ENCODE measurements at regions not wholly inside any gene's neighbourhood (a gene's known extent, or its start where the extent isn't known, plus 50 kb on each side); places are given as distances from the start of the nearest gene placed in this dataset.

GRCh38 chr17:72501404-72502370 lies 380.9 kb downstream of the SOX9 start:
- no peak for DNase-seq (ENCODE audit: low read depth)

- DNase-seq (ENCODE audit: low read depth): no peak
Observed at GRCh38 chr17:72502371-72503341, 381.8 kb downstream of the SOX9 start.

DNA sequence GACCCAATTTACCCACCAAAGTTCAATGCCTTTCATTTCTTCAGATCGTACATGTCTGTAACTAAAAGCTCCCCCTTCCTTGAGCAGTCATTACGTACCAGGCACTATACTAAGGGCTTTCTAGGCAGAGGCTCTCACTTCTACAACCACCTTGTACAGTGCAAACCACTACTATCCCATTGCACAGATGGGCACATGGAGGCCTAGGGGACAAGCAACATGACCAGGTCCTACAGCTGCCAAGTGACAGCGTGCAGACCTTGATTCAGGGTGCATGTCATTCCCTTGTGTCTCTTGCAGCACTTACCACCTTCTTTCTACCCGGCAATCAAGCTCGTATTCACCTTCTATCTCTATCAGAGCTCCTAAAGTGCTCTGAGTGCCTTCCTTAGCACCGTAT lies 382.7 kb downstream of the SOX9 start:
- no peak for DNase-seq (ENCODE audit: low read depth)

DNA sequence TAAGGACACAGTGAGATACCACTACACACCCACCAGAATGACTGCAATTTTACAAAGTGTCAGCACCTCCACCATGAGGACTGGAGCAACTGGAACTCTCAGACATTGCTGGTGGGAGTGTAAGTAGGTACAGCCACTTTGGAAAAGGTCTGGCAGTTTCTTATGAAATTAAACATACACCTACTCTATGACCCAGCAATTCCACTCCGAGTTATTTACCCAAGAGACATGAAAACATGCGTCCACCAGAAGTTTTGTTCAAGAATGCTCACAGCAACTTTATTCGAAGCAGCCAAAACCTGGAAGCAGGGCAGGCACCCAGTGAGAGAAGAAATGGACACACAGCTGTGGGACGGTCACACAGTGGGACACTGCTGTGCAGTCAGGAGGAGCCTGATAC lies 384.0 kb downstream of the SOX9 start:
- no peak for DNase-seq (ENCODE audit: low read depth)

GRCh38 chr17:72506773-72507172 lies 386.0 kb downstream of the SOX9 start:
- no peak for DNase-seq (ENCODE audit: low read depth)

DNA sequence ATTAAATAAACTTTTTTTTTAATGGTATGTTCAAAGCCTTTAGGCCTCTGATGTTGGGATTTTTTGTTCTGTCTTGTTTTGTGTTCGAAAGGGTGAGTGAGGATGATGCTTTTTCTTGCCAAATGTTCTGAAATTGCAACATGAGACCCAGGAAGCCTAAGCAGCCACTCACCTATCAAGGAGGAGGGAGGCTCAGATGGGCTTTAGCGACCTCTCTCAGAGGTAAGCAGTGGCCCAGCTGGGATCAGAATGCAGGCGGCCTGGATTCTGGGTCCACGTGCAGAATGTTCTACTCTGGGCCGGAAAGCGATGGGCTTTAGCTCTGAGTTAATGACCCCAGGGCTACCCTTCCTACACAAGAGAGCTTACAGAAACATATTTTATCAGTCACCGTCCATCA lies 386.6 kb downstream of the SOX9 start:
- DNase-seq (ENCODE audit: low read depth): no peak

DNA sequence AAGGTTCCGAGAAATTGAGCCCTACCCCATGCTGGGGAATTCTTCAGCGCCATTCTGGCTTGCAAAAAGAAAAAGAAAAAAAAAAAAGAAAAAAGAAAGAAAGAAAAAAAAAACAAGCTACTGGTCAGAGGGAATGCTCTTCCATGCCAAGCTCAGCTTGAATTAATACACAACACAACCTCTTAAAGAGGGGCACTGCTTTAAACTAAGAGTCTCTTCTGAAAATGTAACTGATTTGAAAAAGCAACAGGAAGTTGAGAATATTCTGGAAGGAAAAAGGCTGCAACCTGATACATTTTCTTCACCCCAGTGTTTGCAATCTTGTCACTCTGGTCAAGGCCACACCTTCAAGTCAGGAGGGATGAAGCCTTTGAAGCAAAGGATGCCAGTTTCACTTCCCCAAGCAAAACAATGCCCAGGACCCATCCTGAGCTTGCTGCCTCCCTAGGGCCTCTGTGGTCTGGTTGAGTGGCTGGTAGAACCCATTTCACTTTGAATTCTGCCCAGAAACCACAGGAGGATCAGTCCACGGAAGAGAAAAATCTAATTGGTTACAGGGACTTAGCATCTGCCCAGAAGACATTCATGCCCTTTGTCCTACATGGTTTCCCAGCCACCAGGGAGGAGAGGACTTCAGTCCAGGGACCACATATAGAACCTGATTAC lies 389.7 kb downstream of the SOX9 start:
- no peak for DNase-seq (ENCODE audit: low read depth)

GRCh38 chr17:72511242-72511641 lies 390.4 kb downstream of the SOX9 start:
- no peak for DNase-seq (ENCODE audit: low read depth)

- DNase-seq (ENCODE audit: low read depth): no peak
Observed at GRCh38 chr17:72511874-72512273, 391.1 kb downstream of the SOX9 start.

DNA sequence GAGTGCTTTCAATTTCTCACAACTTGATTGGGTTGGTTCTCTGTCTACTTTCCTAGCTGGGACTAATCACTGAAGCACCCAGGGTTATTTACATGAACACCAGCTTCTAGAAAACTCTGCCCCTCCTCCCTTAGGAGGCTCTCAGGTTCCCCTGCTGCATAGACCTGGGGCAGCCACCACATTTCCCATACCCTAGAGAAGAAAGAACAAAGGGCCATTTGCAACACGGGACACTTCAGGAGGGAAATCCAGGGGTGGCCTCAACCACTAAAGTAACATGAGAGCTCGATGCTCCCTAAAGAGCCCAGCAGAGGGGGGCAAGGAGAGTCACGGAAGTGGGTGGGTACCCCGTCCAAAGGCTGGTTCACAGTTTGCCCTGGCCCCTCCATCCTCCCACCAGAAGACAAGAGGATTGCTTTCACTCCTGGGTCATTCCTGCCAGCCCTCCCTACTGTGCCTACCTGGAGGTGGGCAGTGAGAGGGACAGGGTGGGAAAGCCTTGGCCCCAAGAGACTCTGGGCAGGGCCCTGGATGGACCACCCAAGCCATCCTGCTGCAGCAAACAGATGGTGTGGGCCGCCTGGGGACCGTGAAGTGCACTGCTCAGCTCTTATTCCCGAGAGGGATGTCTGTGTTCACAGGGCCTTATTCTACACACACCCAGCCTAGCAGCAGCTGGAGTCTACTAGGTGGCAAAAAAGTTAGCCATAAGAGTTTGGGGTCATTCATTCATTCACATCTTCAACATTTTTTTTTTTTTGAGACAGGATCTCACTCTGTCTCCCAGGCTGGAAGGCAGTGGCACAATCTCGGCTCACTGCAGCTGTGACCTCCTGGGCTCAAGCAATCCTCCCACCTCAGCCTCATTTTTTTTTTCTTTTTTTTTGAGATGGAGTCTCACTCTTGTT lies 392.1 kb downstream of the SOX9 start:
- DNase-seq (ENCODE audit: low read depth): no peak

DNA sequence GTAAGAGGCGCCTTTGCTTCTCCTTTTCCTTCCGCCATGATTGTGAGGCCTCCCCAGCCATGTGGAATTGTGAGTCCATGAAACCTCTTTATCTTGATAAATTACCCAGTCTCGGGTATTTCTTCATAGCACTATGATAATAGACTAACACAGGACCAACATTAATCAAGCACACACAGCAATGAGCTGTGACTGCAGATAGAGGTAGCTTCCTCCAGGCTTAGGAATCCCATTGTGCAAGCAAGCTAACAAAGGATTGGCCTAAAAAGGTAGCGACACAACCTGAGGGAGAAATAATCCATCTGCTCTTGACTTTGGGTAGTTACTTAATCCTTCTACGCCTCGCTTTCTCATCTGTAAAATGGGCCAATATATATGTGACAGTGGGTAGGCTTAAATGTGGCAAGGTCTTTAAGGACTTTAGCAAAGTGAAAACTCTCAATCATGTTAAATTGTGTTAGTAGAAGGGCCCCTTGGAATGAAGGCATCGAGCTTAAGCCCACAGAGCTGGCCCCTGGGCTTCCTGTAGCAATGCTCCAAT lies 393.6 kb downstream of the SOX9 start:
- DNase-seq (ENCODE audit: low read depth): no peak

GRCh38 chr17:72514891-72515290 lies 394.1 kb downstream of the SOX9 start:
- no peak for DNase-seq (ENCODE audit: low read depth)

- no peak for DNase-seq (ENCODE audit: low read depth)
Observed at GRCh38 chr17:72515291-72516065, 394.7 kb downstream of the SOX9 start.

DNA sequence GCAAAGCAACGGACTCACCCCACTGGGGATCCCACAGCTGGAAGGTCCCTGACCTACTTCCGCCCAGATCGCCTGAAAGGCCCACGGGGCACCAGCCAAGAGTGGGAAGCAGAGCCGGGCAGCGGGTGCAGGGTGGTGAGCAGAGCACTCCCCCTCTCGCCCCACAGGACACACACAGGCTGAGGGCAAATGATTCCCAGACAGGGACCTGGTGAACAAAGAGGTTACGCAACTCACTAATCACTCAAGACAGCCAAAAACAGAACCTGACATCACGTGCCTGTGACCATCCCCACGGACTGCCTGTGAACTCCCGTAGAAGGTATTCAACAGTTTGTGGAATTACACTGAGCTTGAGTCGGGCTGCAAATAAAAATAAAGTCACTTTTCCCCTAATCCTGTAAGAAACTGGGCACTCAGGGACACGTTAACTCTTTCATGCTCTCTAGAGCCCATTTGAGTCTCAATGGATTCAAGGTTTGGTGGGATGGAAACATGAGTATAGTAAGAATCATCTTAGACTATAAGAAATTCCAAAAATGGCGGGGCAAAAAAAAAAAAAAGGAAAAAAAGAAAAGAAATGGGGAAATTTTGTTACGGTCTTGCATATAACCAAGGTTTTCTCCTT lies 396.1 kb downstream of the SOX9 start:
- DNase-seq (ENCODE audit: low read depth): no peak

GRCh38 chr17:72517413-72518158 lies 396.8 kb downstream of the SOX9 start:
- DNase-seq (ENCODE audit: low read depth): no peak

GRCh38 chr17:72518159-72518732 lies 397.4 kb downstream of the SOX9 start:
- DNase-seq (ENCODE audit: low read depth): no peak

- no peak for DNase-seq (ENCODE audit: low read depth)
Observed at GRCh38 chr17:72518753-72519597, 398.2 kb downstream of the SOX9 start.

Data from forelimb muscle (tissue), 1 donor.